GM10266 (cell line): ENCODE measurements at regions not wholly inside any gene's neighbourhood (a gene's known extent, or its start where the extent isn't known, plus 50 kb on each side); places are given as distances from the start of the nearest gene placed in this dataset.

Source experiments
- DNase-seq: peaks from one replicate; pipeline ENCODE4 v3.0.0; 2012; ENCODE audit errors: extremely low spot score
- CTCF ChIP-seq: IDR thresholded peaks from 2 replicates; pipeline ENCODE4 v1.5.1; 2012; ENCODE audit warnings: mild to moderate bottlenecking, low read depth; ENCODE audit not compliant: control insufficient read depth, insufficient read depth; ENCODE audit errors: missing control alignments

- no peak for TF ChIP-seq CTCF
Observed at GRCh38 chr12:77351860-77352259, 286.5 kb upstream of the E2F7 start.

GRCh38 chr12:77349689-77350370 lies 284.5 kb upstream of the E2F7 start:
- DNase-seq, result no peak
- no peak for TF ChIP-seq CTCF

More at GRCh38 chr12:77351860-77352259, 286.5 kb upstream of the E2F7 start:
- DNase-seq, result no peak

- DNase-seq, result no peak
- TF ChIP-seq CTCF, result no peak
Observed at GRCh38 chr12:77347017-77347416, 281.6 kb upstream of the E2F7 start.

GRCh38 chr12:77345336-77345735 lies 280.0 kb upstream of the E2F7 start:
- TF ChIP-seq CTCF, result no peak
- no peak for DNase-seq

GRCh38 chr12:77344651-77345050 lies 279.3 kb upstream of the E2F7 start:
- DNase-seq, result no peak
- no peak for TF ChIP-seq CTCF

GRCh38 chr12:77343291-77343690 lies 277.9 kb upstream of the E2F7 start:
- no peak for TF ChIP-seq CTCF

GRCh38 chr12:77342253-77342652 lies 276.9 kb upstream of the E2F7 start:
- no peak for TF ChIP-seq CTCF
- no peak for DNase-seq

More at GRCh38 chr12:77343291-77343690, 277.9 kb upstream of the E2F7 start:
- DNase-seq, result no peak
